Sigmoid colon (tissue), 6 donors: ENCODE measurements at regions not wholly inside any gene's neighbourhood (a gene's known extent, or its start where the extent isn't known, plus 50 kb on each side); places are given as distances from the start of the nearest gene placed in this dataset.

Experiments used
- DNase-seq: peaks from one replicate; pipeline ENCODE4 v3.0.0-alpha.2; 2019
- H3K27ac ChIP-seq, 4 donors: fragments of 200-600 bp; sonication (generic); one replicate each; pipeline ENCODE4 v1.5.1; 2016 to 2019; ENCODE audit warnings: mild to moderate bottlenecking in 1 of 4
- H3K27me3 ChIP-seq, 3 donors: fragments of 200-600 bp; sonication (generic); one replicate each; pipeline ENCODE4 v1.5.1; 2019; ENCODE audit warnings: mild to moderate bottlenecking in 1 of 3
- H3K36me3 ChIP-seq, 4 donors: fragments of 200-600 bp; sonication (generic); one replicate each; pipeline ENCODE4 v1.5.1; 2016 to 2019
- H3K4me1 ChIP-seq, 4 donors: fragments of 200-600 bp; sonication (generic); one replicate each; pipeline ENCODE4 v1.5.1; 2017 to 2019
- H3K4me3 ChIP-seq, 4 donors: fragments of 200-600 bp; sonication (generic); one replicate each; pipeline ENCODE4 v1.5.1; 2017 to 2019; ENCODE audit warnings: mild to moderate bottlenecking in 2 of 4, moderate library complexity in 1 of 4
- H3K9me3 ChIP-seq, 4 donors: fragments of 200-600 bp in 3 of 4; sonication (generic) in 3 of 4; one replicate each; pipeline versions ENCODE4 v1.5.1 to v1.6.1; 2013 to 2019
- CTCF ChIP-seq, 4 experiments: fragments of 450-650 bp in 3 of 4; fragments of 200-600 bp in 1 of 4; IDR thresholded peaks; one replicate each; pipeline ENCODE4 v1.5.1; 2016 to 2019; ENCODE audit warnings: antibody characterized with exemption in 4 of 4, mild to moderate bottlenecking in 3 of 4, moderate library complexity in 2 of 4
- EP300 ChIP-seq, 4 donors: sonication (generic); formaldehyde crosslinking; IDR thresholded peaks; one replicate each; pipeline ENCODE4 v1.6.1; 2017; ENCODE audit warnings: antibody characterized with exemption in 4 of 4
- POLR2A ChIP-seq, 2 donors: fragments of 450-650 bp; IDR thresholded peaks; one replicate each; pipeline ENCODE4 v1.6.1; 2016; ENCODE audit warnings: antibody characterized with exemption in 2 of 2, mild to moderate bottlenecking in 2 of 2, moderate library complexity in 2 of 2
- POLR2AphosphoS5 ChIP-seq, 4 donors: sonication (generic); formaldehyde crosslinking; IDR thresholded peaks; one replicate each; pipeline ENCODE4 v1.6.1; 2017; ENCODE audit warnings: antibody characterized with exemption in 4 of 4
- WGBS, 2 donors: extraction: QIAGEN DNeasy Blood & Tissue Kit; methylation state at CpG; one replicate each; pipeline ENCODE4 v1.1.7; 2013; 5-methylcytosine and 5-hydroxymethylcytosine counted together
- intact Hi-C: fragments of 100-400 bp; cut with DNase I; formaldehyde crosslinking; loops from one replicate; pipeline ENCODE4 v1.15.1; 2023
- donor health status: healthy with polysubstance abuse.
- donor health status: healthy.

DNA sequence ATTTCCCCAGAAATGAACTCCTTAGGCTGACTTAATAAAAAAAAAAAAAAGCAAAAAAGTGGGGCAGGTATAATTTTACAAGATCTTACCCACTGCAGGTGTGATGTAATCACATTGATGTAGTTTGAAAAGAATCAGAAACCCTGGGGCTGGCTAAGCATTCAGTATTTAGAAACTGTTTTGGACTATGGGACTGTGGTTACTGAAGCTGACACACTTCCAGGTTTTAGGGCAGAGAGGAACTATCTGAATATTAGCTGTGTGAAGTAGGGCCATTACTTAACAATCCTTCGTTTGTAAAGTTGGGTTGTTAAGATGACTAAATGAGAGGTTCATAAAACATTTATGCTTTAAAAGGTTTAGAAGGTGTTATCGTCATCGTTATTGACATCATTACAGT is 165.3 kb downstream of the FASLG start:
- H3K27ac ChIP-seq = no peak overlapping the region
- H3K27me3 ChIP-seq = no peaks in the 10 kb centered on the region
- no peaks in the 10 kb centered on the region for H3K9me3 ChIP-seq
- H3K4me3 ChIP-seq = no peak overlapping the region
- DNase-seq = no peak
- TF ChIP-seq POLR2A (IDR thresholded peaks at IDR 0.05) (no peak), EP300 (IDR thresholded peaks at IDR 0.05) (no peak), CTCF (IDR thresholded peaks at IDR 0.05) (no peak), POLR2AphosphoS5 (IDR thresholded peaks at IDR 0.05) (no peak)
- no peaks in the 10 kb centered on the region for H3K36me3 ChIP-seq
- 13 to 57% methylated on average over 3 of the region's 3 CpGs for WGBS, 2 donors
- H3K4me1 ChIP-seq = peaks cover 0 to 17% (median 11%) of the 10 kb centered on the region in 4 donors
- intact Hi-C loops = loop anchor here (10.0 kb wide), 1 partner anchor 79 kb away; no protein-coding TSS in a partner anchor

- Histone ChIP-seq H3K9me3 (no peaks in the 10 kb centered on the region), H3K36me3 (no peaks in the 10 kb centered on the region), H3K27ac (peak overlapping the region; percentile 68 to 85 (median 70)), H3K4me3 (peak overlapping the region in 3 of 4 donors; percentile 8 to 20 (median 14)), H3K4me1 (peaks cover 0 to 17% (median 11%) of the 10 kb centered on the region in 4 donors), H3K27me3 (no peaks in the 10 kb centered on the region)
- TF ChIP-seq CTCF (IDR thresholded peaks at IDR 0.05) (peak; percentile 33 to 55 (median 44)), EP300 (IDR thresholded peaks at IDR 0.05) (peak in 3 of 4 donors; percentile 40 to 89 (median 57)), POLR2A (IDR thresholded peaks at IDR 0.05) (no peak), POLR2AphosphoS5 (IDR thresholded peaks at IDR 0.05) (peak; percentile 21 to 65 (median 48))
- DNase-seq = peak; percentile 77
- intact Hi-C loops = loop anchor here (2.0 to 10.0 kb wide), 2 partner anchors 81 to 377 kb away; no protein-coding TSS in a partner anchor
- 11 to 30% methylated on average over 10 of the region's 10 CpGs for WGBS, 2 donors
Measured at GRCh38 chr1:172826096-172826741, 167.3 kb downstream of the FASLG start.

GRCh38 chr1:172827301-172827700 is 168.4 kb downstream of the FASLG start:
- DNase-seq = no peak
- intact Hi-C loops = loop anchor here (2.0 to 10.0 kb wide), 2 partner anchors 82 to 376 kb away; no protein-coding TSS in a partner anchor
- TF ChIP-seq POLR2A (IDR thresholded peaks at IDR 0.05) (no peak), POLR2AphosphoS5 (IDR thresholded peaks at IDR 0.05) (no peak)

DNA sequence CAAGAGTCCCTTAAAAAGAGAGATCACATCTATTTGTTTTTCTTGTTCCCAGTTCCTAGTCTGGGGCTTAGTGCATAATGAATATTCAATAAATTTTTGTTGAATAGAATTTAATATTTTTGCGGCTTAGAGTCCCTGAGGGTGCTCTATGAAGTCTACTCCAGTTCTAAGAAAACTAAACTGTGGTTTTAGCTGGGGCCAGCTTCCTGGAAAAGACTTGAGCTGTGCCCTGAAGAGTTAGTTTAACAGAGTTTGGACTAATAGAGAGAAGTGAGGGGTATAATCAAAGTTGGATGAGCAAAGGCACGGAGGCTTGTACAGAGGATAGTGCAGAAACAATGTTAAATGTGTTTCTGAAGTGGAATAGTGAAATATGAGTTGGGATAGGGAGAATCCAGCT is 168.9 kb downstream of the FASLG start:
- Histone ChIP-seq H3K9me3 (no peaks in the 10 kb centered on the region), H3K4me1 (peaks cover 0 to 17% (median 11%) of the 10 kb centered on the region in 4 donors), H3K4me3 (no peak overlapping the region), H3K36me3 (no peaks in the 10 kb centered on the region), H3K27me3 (no peaks in the 10 kb centered on the region), H3K27ac (peak overlapping the region in 2 of 4 donors; percentile 71 to 85)
- WGBS, 2 donors = 71 to 81% methylated on average over 2 of the region's 2 CpGs
- TF ChIP-seq POLR2AphosphoS5 (IDR thresholded peaks at IDR 0.05) = no peak
- no peak for TF ChIP-seq POLR2A (IDR thresholded peaks at IDR 0.05)
- no peak for TF ChIP-seq CTCF (IDR thresholded peaks at IDR 0.05)
- TF ChIP-seq EP300 (IDR thresholded peaks at IDR 0.05) = no peak
- DNase-seq = no peak
- intact Hi-C loops = loop anchor here (2.0 to 10.0 kb wide), 2 partner anchors 83 to 375 kb away; no protein-coding TSS in a partner anchor

More at GRCh38 chr1:172827301-172827700, 168.4 kb downstream of the FASLG start:
- Histone ChIP-seq H3K27me3 (no peaks in the 10 kb centered on the region), H3K9me3 (no peaks in the 10 kb centered on the region), H3K27ac (peak overlapping the region; percentile 68 to 85 (median 70)), H3K36me3 (no peaks in the 10 kb centered on the region), H3K4me3 (no peak overlapping the region), H3K4me1 (peaks cover 0 to 17% (median 11%) of the 10 kb centered on the region in 4 donors)
- 40 to 60% methylated on average over 1 of the region's 1 CpG for WGBS, 2 donors

- Histone ChIP-seq H3K9me3 (no peaks in the 10 kb centered on the region), H3K4me3 (no peak overlapping the region), H3K27me3 (no peaks in the 10 kb centered on the region), H3K27ac (no peak overlapping the region), H3K36me3 (no peaks in the 10 kb centered on the region), H3K4me1 (peaks cover 0 to 3% (median 2%) of the 10 kb centered on the region in 4 donors)
- 58 to 93% methylated on average over 1 of the region's 1 CpG for WGBS, 2 donors
- intact Hi-C loops = no loop called here
- no peak for DNase-seq
- no peak for TF ChIP-seq POLR2AphosphoS5 (IDR thresholded peaks at IDR 0.05)
- TF ChIP-seq EP300 (IDR thresholded peaks at IDR 0.05) = no peak
- no peak for TF ChIP-seq CTCF (IDR thresholded peaks at IDR 0.05)
- TF ChIP-seq POLR2A (IDR thresholded peaks at IDR 0.05) = no peak
Measured at GRCh38 chr1:172832006-172832725, 173.3 kb downstream of the FASLG start.
